Sigmoid colon (tissue), 4 donors: ENCODE measurements at regions not wholly inside any gene's neighbourhood (a gene's known extent, or its start where the extent isn't known, plus 50 kb on each side); places are given as distances from the start of the nearest gene placed in this dataset.

Experiments used
- CTCF ChIP-seq, 4 experiments: fragments of 450-650 bp in 3 of 4; fragments of 200-600 bp in 1 of 4; IDR thresholded peaks; one replicate each; pipeline ENCODE4 v1.5.1; 2016 to 2019; ENCODE audit warnings: antibody characterized with exemption in 4 of 4, mild to moderate bottlenecking in 3 of 4, moderate library complexity in 2 of 4
- EP300 ChIP-seq, 4 donors: sonication (generic); formaldehyde crosslinking; IDR thresholded peaks; one replicate each; pipeline ENCODE4 v1.6.1; 2017; ENCODE audit warnings: antibody characterized with exemption in 4 of 4
- POLR2A ChIP-seq, 2 donors: fragments of 450-650 bp; IDR thresholded peaks; one replicate each; pipeline ENCODE4 v1.6.1; 2016; ENCODE audit warnings: antibody characterized with exemption in 2 of 2, mild to moderate bottlenecking in 2 of 2, moderate library complexity in 2 of 2
- POLR2AphosphoS5 ChIP-seq, 4 donors: sonication (generic); formaldehyde crosslinking; IDR thresholded peaks; one replicate each; pipeline ENCODE4 v1.6.1; 2017; ENCODE audit warnings: antibody characterized with exemption in 4 of 4

GRCh38 chr9:65403721-65404120 lies 118.7 kb upstream of the FOXD4L5 start:
- TF ChIP-seq CTCF (IDR thresholded peaks at IDR 0.05): no peak
- no peak for TF ChIP-seq POLR2A (IDR thresholded peaks at IDR 0.05)
- TF ChIP-seq EP300 (IDR thresholded peaks at IDR 0.05): no peak
- TF ChIP-seq POLR2AphosphoS5 (IDR thresholded peaks at IDR 0.05): no peak
